Fibroblast of the aortic adventitia (primary cell): ENCODE measurements at regions not wholly inside any gene's neighbourhood (a gene's known extent, or its start where the extent isn't known, plus 50 kb on each side); places are given as distances from the start of the nearest gene placed in this dataset.
"Not testable (repeated sequence)": the region's sequence is repeated elsewhere in the genome, so short reads cannot be mapped to it uniquely, and the experiment has no call there.

Experiments
- DNase-seq: peaks from one replicate; pipeline ENCODE4 v3.0.0-alpha.2; 2010; ENCODE audit warnings: low read depth
- H3K4me3 ChIP-seq: 2 replicates; pipeline ENCODE4 v1.5.1; 2011; ENCODE audit warnings: low read depth, mild to moderate bottlenecking, control low read depth, low read length, moderate library complexity
- TF ChIP-seq, protein P1 (sequence below): IDR thresholded peaks from 2 replicates; pipeline ENCODE4 v1.5.1; 2011; ENCODE audit warnings: mild to moderate bottlenecking, low read length, control low read depth, inconsistent platforms; ENCODE audit not compliant: insufficient read depth

DNA sequence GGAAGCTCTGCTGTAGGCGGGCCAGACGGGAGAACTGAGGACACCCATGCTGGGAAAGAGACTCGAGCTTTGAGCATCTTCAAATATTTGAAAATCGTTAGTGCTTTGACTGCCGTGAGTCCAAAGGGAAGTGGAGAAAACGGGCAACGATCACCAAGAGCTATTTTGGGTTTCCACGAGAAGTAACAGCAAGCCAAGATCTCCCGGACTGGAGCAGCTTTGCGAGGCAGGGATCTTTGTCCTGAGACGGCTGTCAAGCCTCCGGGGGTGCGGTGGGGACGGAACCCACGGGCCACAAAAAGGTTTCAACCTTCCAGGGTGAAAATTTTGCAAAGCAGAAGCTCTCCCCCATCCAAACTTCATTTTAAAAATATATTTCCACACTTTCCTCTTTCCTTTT lies 195.8 kb downstream of the NDUFA10 start:
- DNase-seq: no peak
- no peak overlapping the region for H3K4me3 ChIP-seq
- TF ChIP-seq, protein P1, sequence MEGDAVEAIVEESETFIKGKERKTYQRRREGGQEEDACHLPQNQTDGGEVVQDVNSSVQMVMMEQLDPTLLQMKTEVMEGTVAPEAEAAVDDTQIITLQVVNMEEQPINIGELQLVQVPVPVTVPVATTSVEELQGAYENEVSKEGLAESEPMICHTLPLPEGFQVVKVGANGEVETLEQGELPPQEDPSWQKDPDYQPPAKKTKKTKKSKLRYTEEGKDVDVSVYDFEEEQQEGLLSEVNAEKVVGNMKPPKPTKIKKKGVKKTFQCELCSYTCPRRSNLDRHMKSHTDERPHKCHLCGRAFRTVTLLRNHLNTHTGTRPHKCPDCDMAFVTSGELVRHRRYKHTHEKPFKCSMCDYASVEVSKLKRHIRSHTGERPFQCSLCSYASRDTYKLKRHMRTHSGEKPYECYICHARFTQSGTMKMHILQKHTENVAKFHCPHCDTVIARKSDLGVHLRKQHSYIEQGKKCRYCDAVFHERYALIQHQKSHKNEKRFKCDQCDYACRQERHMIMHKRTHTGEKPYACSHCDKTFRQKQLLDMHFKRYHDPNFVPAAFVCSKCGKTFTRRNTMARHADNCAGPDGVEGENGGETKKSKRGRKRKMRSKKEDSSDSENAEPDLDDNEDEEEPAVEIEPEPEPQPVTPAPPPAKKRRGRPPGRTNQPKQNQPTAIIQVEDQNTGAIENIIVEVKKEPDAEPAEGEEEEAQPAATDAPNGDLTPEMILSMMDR: no peak

- not testable (repeated sequence) for DNase-seq, H3K4me3 ChIP-seq
These were observed 196.2 kb downstream of the NDUFA10 start for GRCh38 chr2:239828973-239829275.

- no peak overlapping the region for H3K4me3 ChIP-seq
- TF ChIP-seq, protein P1: no peak
- no peak for DNase-seq
These were observed 196.8 kb downstream of the NDUFA10 start for GRCh38 chr2:239828192-239828972.

GRCh38 chr2:239827523-239827890 lies 197.6 kb downstream of the NDUFA10 start:
- no peak for DNase-seq
- TF ChIP-seq, protein P1: no peak
- H3K4me3 ChIP-seq: no peak overlapping the region

DNA sequence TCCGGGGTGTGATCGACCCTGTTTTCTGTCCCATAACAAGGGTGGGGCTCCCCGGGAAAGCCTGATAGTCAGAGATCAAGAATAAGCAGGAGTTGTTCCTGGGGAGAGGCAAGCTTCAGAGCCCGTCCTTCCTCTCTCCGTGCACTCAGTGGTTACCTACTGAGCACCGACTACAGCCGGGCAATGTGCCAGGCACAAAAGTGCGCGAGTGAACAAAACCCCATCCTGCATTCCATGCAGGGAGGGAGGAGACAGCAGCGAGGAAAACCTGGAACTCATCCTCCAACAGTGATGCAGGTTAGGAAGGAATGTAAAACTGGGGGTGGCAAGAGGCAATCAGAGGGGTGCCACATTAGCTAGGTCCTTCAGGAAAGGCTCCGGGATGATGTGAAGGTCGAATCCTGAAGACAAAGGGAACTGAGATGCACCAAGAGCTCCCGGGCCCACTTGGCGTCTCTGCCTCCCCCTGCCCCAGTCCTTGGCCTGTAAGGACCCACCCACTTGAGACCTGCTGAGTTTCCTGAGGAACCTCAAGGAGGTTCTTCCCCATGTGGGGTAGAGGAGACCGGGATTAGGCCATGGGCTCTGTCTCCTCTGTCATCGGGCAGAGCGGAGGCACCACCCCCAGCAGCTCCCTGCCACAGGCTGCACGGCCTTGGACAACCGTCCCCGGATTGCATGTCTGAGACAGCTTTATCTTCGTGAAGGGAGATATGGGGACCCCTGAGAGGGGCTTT lies 198.2 kb downstream of the NDUFA10 start:
- DNase-seq: no peak
- no peak overlapping the region for H3K4me3 ChIP-seq

DNA sequence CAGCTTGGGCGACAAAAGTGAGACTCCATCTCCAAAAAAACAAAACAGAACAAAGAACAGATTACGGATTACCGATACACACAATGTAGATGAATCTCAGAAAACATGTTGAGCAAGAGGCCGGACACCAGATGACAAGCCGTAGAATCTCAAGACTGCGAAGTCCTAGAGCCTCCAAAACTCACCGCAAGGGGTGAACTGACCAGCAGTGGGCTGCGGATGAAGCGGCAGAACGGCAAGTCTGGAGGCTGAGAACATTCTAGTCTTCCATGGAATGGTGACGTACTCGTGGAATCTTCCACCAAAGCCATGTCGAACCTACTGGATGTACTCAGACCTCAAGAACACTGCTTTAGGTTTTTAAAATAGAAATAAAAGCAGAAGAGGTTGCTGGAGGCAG lies 198.8 kb downstream of the NDUFA10 start:
- DNase-seq: no peak
- H3K4me3 ChIP-seq: no peak overlapping the region
- TF ChIP-seq, protein P1: no peak

More for the DNA sequence above, 198.2 kb downstream of the NDUFA10 start:
- TF ChIP-seq, protein P1: no peak

DNA sequence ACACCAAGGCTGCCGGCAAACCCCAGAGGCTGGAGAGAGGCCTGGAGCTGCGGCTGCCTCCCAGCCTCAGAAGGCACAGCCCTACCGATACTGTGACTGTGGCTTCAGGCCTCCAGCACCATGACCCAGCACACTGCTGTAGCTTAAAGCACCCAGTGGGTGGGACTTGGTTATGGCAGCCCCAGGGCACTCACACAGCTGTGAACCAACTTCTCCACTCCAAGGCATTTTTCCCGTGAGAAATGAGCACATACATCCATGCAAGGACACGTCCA lies 199.5 kb downstream of the NDUFA10 start:
- H3K4me3 ChIP-seq: no peak overlapping the region
- TF ChIP-seq, protein P1: no peak
- DNase-seq: no peak
